ENCODE measurements at regions not wholly inside any gene's neighbourhood (a gene's known extent, or its start where the extent isn't known, plus 50 kb on each side); places are given as distances from the start of the nearest gene placed in this dataset.

DNA sequence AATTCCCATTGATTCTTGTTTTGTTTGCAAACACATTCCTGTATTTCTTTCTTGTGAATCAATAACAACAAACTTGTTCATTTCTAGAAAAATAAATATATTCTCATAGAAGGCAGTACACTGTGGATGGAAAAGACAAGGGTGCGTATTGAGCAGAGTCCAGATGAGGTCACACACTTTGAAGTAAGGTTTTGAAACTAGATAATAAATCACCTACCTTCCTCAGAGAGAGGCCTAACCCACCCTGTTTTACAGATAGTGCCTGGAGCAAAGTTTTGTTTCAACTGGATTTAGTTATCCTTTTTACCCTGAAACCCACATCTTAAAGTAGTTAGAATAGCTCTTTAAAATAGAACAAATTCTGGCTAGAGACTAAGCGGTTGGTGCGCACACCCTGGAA, 137.1 kb upstream of the PIEZO2 start:
- Histone ChIP-seq H3K9ac (ENCODE audit: low read depth, low read length) (no peak overlapping the region), H3K9me3 (ENCODE audit: insufficient read depth, low read depth, low read length) (no peaks in the 10 kb centered on the region), H3K4me1 (ENCODE audit: insufficient read depth, low read length) (no peaks in the 10 kb centered on the region), H3K4me3 (ENCODE audit: low read length) (no peak overlapping the region), H3K36me3 (ENCODE audit: insufficient read depth, low read length) (no peaks in the 10 kb centered on the region), H3K27me3 (ENCODE audit: insufficient read depth, low read length) (no peaks in the 10 kb centered on the region), H3K27ac (ENCODE audit: low read depth, low read length) (no peak overlapping the region)
- WGBS, result 96% methylated on average over 2 of the region's 3 CpGs

DNA sequence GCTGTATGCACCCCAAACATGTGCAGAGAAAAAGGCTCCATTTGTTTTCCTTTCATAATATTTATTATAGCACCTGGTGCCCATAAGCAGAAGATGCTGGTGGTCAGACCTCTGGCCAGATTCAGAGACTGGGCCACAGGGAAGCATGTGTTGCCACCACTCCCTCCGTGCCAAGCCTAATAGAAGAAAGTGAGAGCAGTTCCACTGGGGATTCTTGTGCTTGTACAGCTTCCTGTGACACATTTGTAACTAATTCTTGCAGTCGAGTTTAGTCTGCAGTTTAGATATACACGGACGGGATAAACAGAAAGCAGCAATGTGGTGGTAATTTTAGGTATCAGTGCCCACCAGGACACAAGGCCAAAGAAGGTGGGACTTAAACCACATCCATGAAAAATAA, 135.4 kb upstream of the PIEZO2 start:
- Histone ChIP-seq H3K27ac (ENCODE audit: low read depth, low read length) (no peak overlapping the region), H3K4me1 (ENCODE audit: insufficient read depth, low read length) (no peaks in the 10 kb centered on the region), H3K9me3 (ENCODE audit: insufficient read depth, low read depth, low read length) (no peaks in the 10 kb centered on the region), H3K9ac (ENCODE audit: low read depth, low read length) (no peak overlapping the region), H3K36me3 (ENCODE audit: insufficient read depth, low read length) (no peaks in the 10 kb centered on the region), H3K27me3 (ENCODE audit: insufficient read depth, low read length) (no peaks in the 10 kb centered on the region), H3K4me3 (ENCODE audit: low read length) (no peak overlapping the region)
- WGBS, result 90% methylated on average over 4 of the region's 4 CpGs

DNA sequence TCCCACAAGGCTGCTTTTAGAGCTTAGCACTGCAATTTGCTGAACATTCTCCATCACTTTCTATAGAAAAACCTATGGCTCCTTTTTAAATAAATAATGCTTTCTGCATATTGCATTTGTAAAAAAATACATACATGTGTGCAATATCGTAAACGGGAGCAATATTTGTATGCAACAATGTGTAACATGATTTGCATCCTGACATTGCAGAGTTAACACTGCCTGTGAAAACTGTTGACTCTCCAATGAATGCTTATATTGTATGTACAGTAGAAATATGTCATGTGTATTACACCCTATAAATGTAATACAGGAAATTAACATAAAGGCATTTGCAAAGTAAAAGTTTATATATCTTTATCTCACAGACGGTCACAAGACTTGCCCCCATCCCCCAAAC, 135.0 kb upstream of the PIEZO2 start:
- Histone ChIP-seq H3K27ac (ENCODE audit: low read depth, low read length) (no peak overlapping the region), H3K4me1 (ENCODE audit: insufficient read depth, low read length) (no peaks in the 10 kb centered on the region), H3K27me3 (ENCODE audit: insufficient read depth, low read length) (no peaks in the 10 kb centered on the region), H3K36me3 (ENCODE audit: insufficient read depth, low read length) (no peaks in the 10 kb centered on the region), H3K9me3 (ENCODE audit: insufficient read depth, low read depth, low read length) (no peaks in the 10 kb centered on the region), H3K4me3 (ENCODE audit: low read length) (no peak overlapping the region), H3K9ac (ENCODE audit: low read depth, low read length) (no peak overlapping the region)
- 95% methylated on average over 2 of the region's 3 CpGs for WGBS

DNA sequence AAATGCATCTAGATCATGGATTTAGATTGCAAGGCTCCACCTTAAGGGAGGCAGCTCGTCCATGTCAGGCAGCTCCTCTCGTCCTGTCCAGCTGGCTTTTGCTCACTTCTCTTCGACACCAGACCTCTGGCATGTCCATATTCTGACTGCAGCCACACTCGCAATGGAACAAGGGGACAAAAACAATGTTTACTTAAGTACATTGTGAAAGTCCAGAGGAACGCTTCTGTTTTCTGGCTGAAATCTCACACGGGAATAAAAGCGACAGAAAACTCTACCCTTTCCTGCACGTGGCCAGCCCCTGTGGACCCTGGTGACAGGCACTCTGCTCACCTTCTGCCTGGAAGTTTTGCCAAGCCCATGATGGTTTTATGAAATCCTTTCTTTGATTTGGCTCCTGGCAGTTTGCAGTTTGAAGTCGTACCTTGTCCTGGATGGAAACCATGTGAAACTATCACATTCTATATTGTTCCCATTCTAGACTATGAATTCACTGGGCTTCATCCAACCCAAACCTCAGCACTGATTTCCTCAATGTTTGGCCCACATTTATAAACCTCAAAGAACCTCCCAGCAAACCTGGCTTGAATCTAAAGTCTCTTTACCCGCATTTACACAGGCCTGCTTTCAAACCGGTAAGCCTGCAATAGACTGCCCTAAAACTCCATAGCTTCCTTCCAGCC, 134.3 kb upstream of the PIEZO2 start:
- Histone ChIP-seq H3K9me3 (ENCODE audit: insufficient read depth, low read depth, low read length) (no peaks in the 10 kb centered on the region), H3K4me1 (ENCODE audit: insufficient read depth, low read length) (no peaks in the 10 kb centered on the region), H3K27me3 (ENCODE audit: insufficient read depth, low read length) (no peaks in the 10 kb centered on the region), H3K4me3 (ENCODE audit: low read length) (no peak overlapping the region), H3K27ac (ENCODE audit: low read depth, low read length) (no peak overlapping the region), H3K36me3 (ENCODE audit: insufficient read depth, low read length) (no peaks in the 10 kb centered on the region), H3K9ac (ENCODE audit: low read depth, low read length) (no peak overlapping the region)
- WGBS, result 95% methylated on average over 11 of the region's 11 CpGs

DNA sequence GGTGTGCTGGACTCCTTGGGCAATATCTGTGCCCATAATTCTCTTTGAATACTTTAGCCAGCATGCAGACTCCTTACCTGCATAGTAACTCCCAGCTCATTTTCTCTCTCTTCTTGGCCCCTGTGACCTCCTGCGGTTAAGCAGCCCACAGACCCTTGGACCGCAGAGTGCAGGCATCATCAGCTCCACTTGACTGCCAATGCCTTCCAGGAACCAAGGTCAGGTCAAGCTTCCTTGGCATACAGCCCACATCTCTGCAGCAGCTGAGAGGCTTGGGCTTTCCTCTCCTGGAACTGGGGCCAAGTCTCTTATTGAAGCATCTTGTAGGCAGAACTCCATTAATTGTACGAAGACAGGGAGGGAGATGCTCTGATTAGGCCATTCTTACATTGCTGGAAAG, 130.1 kb upstream of the PIEZO2 start:
- no peaks in the 10 kb centered on the region for H3K9me3 ChIP-seq (ENCODE audit: insufficient read depth, low read depth, low read length)
- H3K27ac ChIP-seq (ENCODE audit: low read depth, low read length), result no peak overlapping the region
- no peak overlapping the region for H3K9ac ChIP-seq (ENCODE audit: low read depth, low read length)
- no peaks in the 10 kb centered on the region for H3K36me3 ChIP-seq (ENCODE audit: insufficient read depth, low read length)
- 94% methylated on average over 3 of the region's 3 CpGs for WGBS
- H3K4me3 ChIP-seq (ENCODE audit: low read length), result no peak overlapping the region
- no peaks in the 10 kb centered on the region for H3K4me1 ChIP-seq (ENCODE audit: insufficient read depth, low read length)
- no peaks in the 10 kb centered on the region for H3K27me3 ChIP-seq (ENCODE audit: insufficient read depth, low read length)

DNA sequence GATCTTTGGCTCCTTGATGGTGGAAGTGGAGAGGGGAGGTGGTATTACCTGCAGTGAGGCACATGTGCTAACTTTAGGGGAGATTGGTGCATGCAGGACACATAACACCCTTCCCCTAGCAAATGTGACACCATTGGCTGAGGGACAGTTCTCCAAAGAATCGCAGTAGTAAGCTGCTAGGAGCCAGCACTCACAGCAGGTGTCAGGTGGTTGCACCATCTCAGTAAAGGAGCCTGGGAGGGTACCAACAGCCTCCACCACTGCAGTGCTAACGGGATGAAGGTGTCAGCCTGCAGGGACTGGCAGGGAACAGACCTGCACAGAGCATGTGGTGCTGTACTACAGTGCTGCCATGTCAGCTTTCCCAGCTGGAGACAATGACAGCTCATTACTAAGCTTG, 127.3 kb upstream of the PIEZO2 start:
- 74% methylated on average over 2 of the region's 2 CpGs for whole genome bisulfite sequencing
- Histone ChIP-seq H3K27ac (ENCODE audit: low read depth, low read length) (no peak overlapping the region), H3K9me3 (ENCODE audit: insufficient read depth, low read depth, low read length) (no peaks in the 10 kb centered on the region), H3K4me3 (ENCODE audit: low read length) (no peak overlapping the region), H3K27me3 (ENCODE audit: insufficient read depth, low read length) (no peaks in the 10 kb centered on the region), H3K36me3 (ENCODE audit: insufficient read depth, low read length) (no peaks in the 10 kb centered on the region), H3K4me1 (ENCODE audit: insufficient read depth, low read length) (no peaks in the 10 kb centered on the region), H3K9ac (ENCODE audit: low read depth, low read length) (no peak overlapping the region)

DNA sequence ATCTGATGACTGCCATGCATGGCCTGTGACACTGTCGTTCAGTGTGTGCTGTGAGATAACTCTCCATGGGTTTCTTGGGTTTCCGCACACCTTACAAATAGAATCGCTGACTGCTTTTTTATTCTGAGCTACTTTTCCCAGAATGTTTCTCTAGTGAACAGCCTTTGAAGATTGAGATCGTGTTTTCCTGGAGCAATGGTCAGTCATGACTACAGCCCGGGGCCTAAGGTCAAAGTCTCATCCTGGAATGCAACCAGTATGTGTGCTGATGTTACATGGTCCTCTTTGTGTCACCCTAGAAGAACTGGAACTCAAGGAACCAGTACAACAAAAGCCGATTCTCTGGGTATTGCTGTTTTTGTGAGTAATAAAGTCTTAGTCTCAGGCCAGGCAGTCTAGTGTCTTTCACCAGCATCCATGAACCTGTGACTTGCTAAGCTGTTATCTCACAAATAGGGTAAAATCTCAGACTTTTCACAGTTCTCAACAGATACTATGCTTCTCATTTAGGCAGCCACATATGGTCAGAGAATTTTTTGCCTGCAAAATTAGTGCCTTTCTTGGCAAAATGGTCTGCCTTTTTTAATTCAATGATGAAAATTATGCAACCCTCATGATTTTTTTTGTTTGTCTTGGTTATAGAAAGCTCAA, 124.9 kb upstream of the PIEZO2 start:
- WGBS, result 92% methylated on average over 6 of the region's 6 CpGs
- Histone ChIP-seq H3K36me3 (ENCODE audit: insufficient read depth, low read length) (no peaks in the 10 kb centered on the region), H3K9me3 (ENCODE audit: insufficient read depth, low read depth, low read length) (no peaks in the 10 kb centered on the region), H3K4me3 (ENCODE audit: low read length) (no peak overlapping the region), H3K27me3 (ENCODE audit: insufficient read depth, low read length) (no peaks in the 10 kb centered on the region), H3K4me1 (ENCODE audit: insufficient read depth, low read length) (peaks cover 2% of the 10 kb centered on the region; the same call in 1 of the 2 replicates), H3K9ac (ENCODE audit: low read depth, low read length) (no peak overlapping the region), H3K27ac (ENCODE audit: low read depth, low read length) (no peak overlapping the region)

DNA sequence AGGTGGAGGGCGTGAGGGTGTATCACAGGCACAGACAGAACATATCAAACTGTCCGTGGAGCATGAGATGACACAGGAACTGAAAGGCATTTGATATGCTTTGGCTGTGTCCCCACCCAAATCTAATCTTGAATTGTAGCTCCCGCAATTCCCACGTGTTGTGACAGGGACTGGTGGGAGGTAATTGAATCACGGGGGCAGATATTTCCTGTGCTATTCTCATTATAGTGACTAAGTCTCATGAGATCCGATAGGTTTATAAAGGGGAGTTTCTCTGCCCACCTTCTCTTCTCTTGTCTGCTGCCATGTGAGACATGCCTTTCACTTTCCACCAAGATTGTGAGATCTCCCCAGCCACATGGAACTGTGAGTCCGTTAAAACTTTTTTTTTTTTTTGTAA, 123.1 kb upstream of the PIEZO2 start:
- H3K9me3 ChIP-seq (ENCODE audit: insufficient read depth, low read depth, low read length), result no peaks in the 10 kb centered on the region
- no peak overlapping the region for H3K4me3 ChIP-seq (ENCODE audit: low read length)
- H3K27ac ChIP-seq (ENCODE audit: low read depth, low read length), result no peak overlapping the region
- no peaks in the 10 kb centered on the region for H3K27me3 ChIP-seq (ENCODE audit: insufficient read depth, low read length)
- no peaks in the 10 kb centered on the region for H3K36me3 ChIP-seq (ENCODE audit: insufficient read depth, low read length)
- no peak overlapping the region for H3K9ac ChIP-seq (ENCODE audit: low read depth, low read length)
- H3K4me1 ChIP-seq (ENCODE audit: insufficient read depth, low read length), result peaks cover 4% of the 10 kb centered on the region; the same call in 1 of the 2 replicates
- WGBS, result 91% methylated on average over 7 of the region's 7 CpGs

DNA sequence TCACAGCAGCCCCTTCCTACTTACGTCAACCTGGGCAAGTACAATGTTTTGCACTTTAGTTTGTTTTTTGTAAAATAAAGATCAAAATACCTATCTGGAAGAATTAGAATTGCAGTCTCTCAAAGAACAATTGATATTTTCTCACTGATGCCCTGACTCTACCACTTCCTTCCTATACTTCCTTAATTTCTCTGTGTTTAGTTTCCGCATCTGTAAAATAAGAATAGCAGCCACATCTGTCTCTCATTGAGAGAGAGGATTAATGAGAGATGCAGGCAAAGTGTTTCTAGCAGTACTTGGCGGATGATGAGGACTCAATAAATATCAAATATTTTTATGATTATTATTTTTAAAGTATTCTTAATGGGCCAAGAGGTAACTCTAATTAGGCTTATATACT, 122.6 kb upstream of the PIEZO2 start:
- Histone ChIP-seq H3K27ac (ENCODE audit: low read depth, low read length) (no peak overlapping the region), H3K4me1 (ENCODE audit: insufficient read depth, low read length) (peaks cover 4% of the 10 kb centered on the region; the same call in 1 of the 2 replicates), H3K9me3 (ENCODE audit: insufficient read depth, low read depth, low read length) (no peaks in the 10 kb centered on the region), H3K36me3 (ENCODE audit: insufficient read depth, low read length) (no peaks in the 10 kb centered on the region), H3K4me3 (ENCODE audit: low read length) (no peak overlapping the region), H3K9ac (ENCODE audit: low read depth, low read length) (no peak overlapping the region), H3K27me3 (ENCODE audit: insufficient read depth, low read length) (no peaks in the 10 kb centered on the region)
- 100% methylated on average over 1 of the region's 3 CpGs for WGBS

DNA sequence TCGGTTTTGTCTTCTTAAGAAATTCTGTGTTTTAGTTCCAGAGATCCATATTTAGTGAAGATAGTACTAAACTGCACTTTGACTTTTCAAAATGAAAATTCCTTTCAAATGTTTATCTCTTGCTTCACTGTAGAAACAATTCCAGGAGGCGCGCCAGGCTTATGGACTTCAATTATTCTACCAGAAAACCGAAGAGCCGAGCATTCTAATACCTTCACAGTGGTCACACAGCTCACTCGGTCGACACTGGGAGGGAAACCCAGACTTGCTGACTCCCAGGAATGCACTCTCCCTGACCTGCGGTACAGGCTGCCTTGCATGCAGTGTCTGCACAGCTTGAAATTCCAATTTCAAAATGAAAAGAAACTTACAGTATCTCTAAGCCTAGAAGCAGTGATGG, 119.9 kb upstream of the PIEZO2 start:
- Histone ChIP-seq H3K9me3 (ENCODE audit: insufficient read depth, low read depth, low read length) (0 out of 2 replicates have a peak, but pooled peaks cover under 1% of the 10 kb centered on the region), H3K4me1 (ENCODE audit: insufficient read depth, low read length) (peaks cover 4% of the 10 kb centered on the region; the same call in 1 of the 2 replicates), H3K36me3 (ENCODE audit: insufficient read depth, low read length) (no peaks in the 10 kb centered on the region), H3K27me3 (ENCODE audit: insufficient read depth, low read length) (no peaks in the 10 kb centered on the region), H3K27ac (ENCODE audit: low read depth, low read length) (no peak overlapping the region), H3K4me3 (ENCODE audit: low read length) (no peak overlapping the region), H3K9ac (ENCODE audit: low read depth, low read length) (no peak overlapping the region)
- 85% methylated on average over 7 of the region's 8 CpGs for WGBS

DNA sequence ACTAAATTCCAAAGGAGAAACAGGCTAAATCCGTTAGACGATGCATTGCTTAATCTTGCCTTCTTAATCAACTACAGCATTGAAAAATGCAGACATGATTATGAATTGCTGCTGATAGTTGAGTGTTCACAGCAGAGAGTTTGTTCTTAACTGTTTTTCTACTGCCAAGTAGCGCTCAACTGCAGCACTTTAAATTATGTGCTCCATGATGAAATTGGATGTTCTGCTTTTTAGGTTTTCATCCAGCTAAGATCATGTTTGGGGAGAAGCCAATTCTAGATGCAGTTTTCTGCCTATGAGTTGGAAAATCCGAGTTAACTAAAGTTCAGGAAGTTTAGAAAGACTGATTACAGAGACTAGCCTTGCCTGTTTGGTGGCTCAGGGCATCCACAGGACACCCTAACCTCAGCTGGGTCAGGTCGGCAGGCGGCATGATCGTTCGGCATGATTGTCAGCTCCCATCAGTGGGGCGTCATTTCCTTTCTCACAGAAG, 119.4 kb upstream of the PIEZO2 start:
- H3K27me3 ChIP-seq (ENCODE audit: insufficient read depth, low read length), result no peaks in the 10 kb centered on the region
- H3K4me1 ChIP-seq (ENCODE audit: insufficient read depth, low read length), result peaks cover 4% of the 10 kb centered on the region; the same call in 1 of the 2 replicates
- H3K9ac ChIP-seq (ENCODE audit: low read depth, low read length), result no peak overlapping the region
- H3K4me3 ChIP-seq (ENCODE audit: low read length), result no peak overlapping the region
- WGBS, result 87% methylated on average over 8 of the region's 9 CpGs
- H3K9me3 ChIP-seq (ENCODE audit: insufficient read depth, low read depth, low read length), result 0 out of 2 replicates have a peak, but pooled peaks cover 5% of the 10 kb centered on the region
- H3K27ac ChIP-seq (ENCODE audit: low read depth, low read length), result no peak overlapping the region
- no peaks in the 10 kb centered on the region for H3K36me3 ChIP-seq (ENCODE audit: insufficient read depth, low read length)

Data from HUES64 (cell line).